ENCODE measurements at regions not wholly inside any gene's neighbourhood (a gene's known extent, or its start where the extent isn't known, plus 50 kb on each side); places are given as distances from the start of the nearest gene placed in this dataset.

DNA sequence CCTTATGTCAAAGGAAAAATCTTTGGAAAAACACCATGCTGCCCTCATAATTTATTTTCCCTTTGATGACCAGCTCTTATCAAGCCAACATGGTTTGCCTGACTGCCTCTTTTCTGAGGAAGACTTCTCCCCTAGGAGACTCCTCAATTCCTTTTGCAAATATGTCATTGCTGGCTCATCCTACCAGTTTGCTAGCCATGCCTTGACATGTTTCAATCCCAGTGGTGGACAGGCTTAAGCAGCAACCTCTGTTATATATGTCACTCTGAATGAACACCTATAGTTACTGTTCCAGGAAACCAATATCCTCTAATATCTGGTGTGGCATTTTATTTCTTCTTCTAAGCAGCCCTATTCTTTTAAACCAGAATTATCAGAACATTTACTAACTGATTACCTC, 615.8 kb downstream of the HTR1A start:
- H3K27me3 ChIP-seq (ENCODE audit: insufficient read depth, low read depth) = no peaks in the 10 kb centered on the region
- H3K4me2 ChIP-seq = no peak overlapping the region
- H3K79me2 ChIP-seq (ENCODE audit: insufficient read depth, low read depth) = no peaks in the 10 kb centered on the region
- H3K4me1 ChIP-seq (ENCODE audit: low read depth, poor library complexity, severe bottlenecking) = peaks cover 7% of the 10 kb centered on the region
- H2AFZ ChIP-seq (ENCODE audit: low read depth) = no peak overlapping the region
- no peaks in the 10 kb centered on the region for H3K36me3 ChIP-seq (ENCODE audit: insufficient read depth)
- TF ChIP-seq, protein P1, sequence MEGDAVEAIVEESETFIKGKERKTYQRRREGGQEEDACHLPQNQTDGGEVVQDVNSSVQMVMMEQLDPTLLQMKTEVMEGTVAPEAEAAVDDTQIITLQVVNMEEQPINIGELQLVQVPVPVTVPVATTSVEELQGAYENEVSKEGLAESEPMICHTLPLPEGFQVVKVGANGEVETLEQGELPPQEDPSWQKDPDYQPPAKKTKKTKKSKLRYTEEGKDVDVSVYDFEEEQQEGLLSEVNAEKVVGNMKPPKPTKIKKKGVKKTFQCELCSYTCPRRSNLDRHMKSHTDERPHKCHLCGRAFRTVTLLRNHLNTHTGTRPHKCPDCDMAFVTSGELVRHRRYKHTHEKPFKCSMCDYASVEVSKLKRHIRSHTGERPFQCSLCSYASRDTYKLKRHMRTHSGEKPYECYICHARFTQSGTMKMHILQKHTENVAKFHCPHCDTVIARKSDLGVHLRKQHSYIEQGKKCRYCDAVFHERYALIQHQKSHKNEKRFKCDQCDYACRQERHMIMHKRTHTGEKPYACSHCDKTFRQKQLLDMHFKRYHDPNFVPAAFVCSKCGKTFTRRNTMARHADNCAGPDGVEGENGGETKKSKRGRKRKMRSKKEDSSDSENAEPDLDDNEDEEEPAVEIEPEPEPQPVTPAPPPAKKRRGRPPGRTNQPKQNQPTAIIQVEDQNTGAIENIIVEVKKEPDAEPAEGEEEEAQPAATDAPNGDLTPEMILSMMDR (conservative IDR thresholded peaks at IDR 0.05; ENCODE audit: low read depth, low read length) = no peak
- H3K27ac ChIP-seq = no peak overlapping the region
- H4K20me1 ChIP-seq (ENCODE audit: insufficient read depth) = no peaks in the 10 kb centered on the region
- H3K9ac ChIP-seq = no peak overlapping the region
- no peak overlapping the region for H3K4me3 ChIP-seq (IDR thresholded peaks at IDR 0.05; ENCODE audit: insufficient read depth, low read depth, low read length)

DNA sequence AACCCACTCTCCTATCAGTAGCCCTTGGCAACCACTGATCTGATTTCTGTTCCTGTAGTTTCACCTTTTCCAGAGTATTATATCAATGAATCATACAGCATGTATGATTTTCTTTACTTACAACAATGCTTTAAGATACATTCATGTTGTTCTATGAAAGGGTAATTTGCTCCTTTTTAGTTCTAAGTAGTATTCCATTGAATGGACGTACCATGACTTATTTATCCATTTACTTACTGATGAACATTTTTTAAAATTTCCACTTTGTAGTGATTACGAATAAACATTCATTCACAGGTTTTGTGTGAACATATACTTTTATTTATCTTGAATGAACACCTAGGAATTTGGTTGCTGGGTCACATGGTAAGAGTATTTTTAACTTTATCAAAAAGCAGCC, 620.8 kb downstream of the HTR1A start:
- no peaks in the 10 kb centered on the region for H3K36me3 ChIP-seq (ENCODE audit: insufficient read depth)
- H3K27ac ChIP-seq = no peak overlapping the region
- H3K4me1 ChIP-seq (ENCODE audit: low read depth, poor library complexity, severe bottlenecking) = no peaks in the 10 kb centered on the region
- H3K9ac ChIP-seq = no peak overlapping the region
- no peaks in the 10 kb centered on the region for H3K27me3 ChIP-seq (ENCODE audit: insufficient read depth, low read depth)
- H2AFZ ChIP-seq (ENCODE audit: low read depth) = no peak overlapping the region
- no peak overlapping the region for H3K4me3 ChIP-seq (IDR thresholded peaks at IDR 0.05; ENCODE audit: insufficient read depth, low read depth, low read length)
- H3K79me2 ChIP-seq (ENCODE audit: insufficient read depth, low read depth) = no peaks in the 10 kb centered on the region
- TF ChIP-seq, protein P1 (conservative IDR thresholded peaks at IDR 0.05; ENCODE audit: low read depth, low read length) = no peak
- H4K20me1 ChIP-seq (ENCODE audit: insufficient read depth) = no peaks in the 10 kb centered on the region
- no peak overlapping the region for H3K4me2 ChIP-seq

DNA sequence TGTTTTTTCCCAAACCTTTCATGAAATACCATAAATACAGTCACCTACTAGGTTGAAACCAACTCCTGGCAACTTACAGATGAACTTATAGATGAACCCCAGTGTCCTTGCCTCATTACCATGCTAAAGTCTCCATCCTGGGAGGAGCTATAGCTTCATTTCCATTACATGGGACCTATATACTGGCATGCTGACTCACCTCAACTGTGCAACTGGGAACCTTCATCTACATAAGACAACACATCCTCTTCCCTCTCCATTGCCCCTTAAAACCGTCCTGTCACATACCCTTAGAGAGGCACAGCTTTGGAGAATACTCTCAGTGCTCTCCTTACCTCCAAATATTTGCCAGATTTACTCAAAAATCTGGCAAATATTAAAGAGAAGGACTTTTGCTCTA, 638.3 kb downstream of the HTR1A start:
- H3K4me2 ChIP-seq = no peak overlapping the region
- H4K20me1 ChIP-seq (ENCODE audit: insufficient read depth) = no peaks in the 10 kb centered on the region
- no peak overlapping the region for H3K4me3 ChIP-seq (IDR thresholded peaks at IDR 0.05; ENCODE audit: insufficient read depth, low read depth, low read length)
- no peaks in the 10 kb centered on the region for H3K36me3 ChIP-seq (ENCODE audit: insufficient read depth)
- no peak overlapping the region for H3K27ac ChIP-seq
- H3K79me2 ChIP-seq (ENCODE audit: insufficient read depth, low read depth) = no peaks in the 10 kb centered on the region
- H2AFZ ChIP-seq (ENCODE audit: low read depth) = no peak overlapping the region
- H3K9ac ChIP-seq = no peak overlapping the region
- H3K4me1 ChIP-seq (ENCODE audit: low read depth, poor library complexity, severe bottlenecking) = no peaks in the 10 kb centered on the region
- TF ChIP-seq, protein P1 (conservative IDR thresholded peaks at IDR 0.05; ENCODE audit: low read depth, low read length) = no peak
- H3K27me3 ChIP-seq (ENCODE audit: insufficient read depth, low read depth) = no peaks in the 10 kb centered on the region

DNA sequence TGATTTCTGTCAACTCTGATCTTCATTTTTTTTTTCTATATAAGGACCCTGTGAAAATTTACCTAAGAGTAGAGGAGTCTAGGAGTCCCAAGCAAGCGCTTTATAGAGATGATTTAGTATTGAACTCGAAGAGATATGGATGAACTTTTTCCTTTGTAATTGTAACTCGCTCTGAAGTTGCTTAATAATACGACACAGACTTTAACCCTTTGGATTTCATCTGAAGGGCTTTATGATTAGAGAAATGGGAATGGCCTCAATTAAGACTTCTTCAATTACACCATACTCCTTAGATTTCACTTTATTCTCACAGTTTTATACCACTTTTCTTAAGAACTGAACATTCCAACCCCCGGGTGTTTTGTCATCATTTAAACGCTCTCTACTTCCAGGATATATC, 647.7 kb downstream of the HTR1A start:
- Histone ChIP-seq H2AFZ (ENCODE audit: low read depth) (no peak overlapping the region), H3K36me3 (ENCODE audit: insufficient read depth) (no peaks in the 10 kb centered on the region), H4K20me1 (ENCODE audit: insufficient read depth) (no peaks in the 10 kb centered on the region), H3K27me3 (ENCODE audit: insufficient read depth, low read depth) (no peaks in the 10 kb centered on the region), H3K4me2 (no peak overlapping the region), H3K79me2 (ENCODE audit: insufficient read depth, low read depth) (no peaks in the 10 kb centered on the region), H3K4me1 (ENCODE audit: low read depth, poor library complexity, severe bottlenecking) (no peaks in the 10 kb centered on the region), H3K9ac (no peak overlapping the region), H3K27ac (no peak overlapping the region), H3K4me3 (IDR thresholded peaks at IDR 0.05; ENCODE audit: insufficient read depth, low read depth, low read length) (no peak overlapping the region)
- TF ChIP-seq, protein P1 (conservative IDR thresholded peaks at IDR 0.05; ENCODE audit: low read depth, low read length) = no peak

DNA sequence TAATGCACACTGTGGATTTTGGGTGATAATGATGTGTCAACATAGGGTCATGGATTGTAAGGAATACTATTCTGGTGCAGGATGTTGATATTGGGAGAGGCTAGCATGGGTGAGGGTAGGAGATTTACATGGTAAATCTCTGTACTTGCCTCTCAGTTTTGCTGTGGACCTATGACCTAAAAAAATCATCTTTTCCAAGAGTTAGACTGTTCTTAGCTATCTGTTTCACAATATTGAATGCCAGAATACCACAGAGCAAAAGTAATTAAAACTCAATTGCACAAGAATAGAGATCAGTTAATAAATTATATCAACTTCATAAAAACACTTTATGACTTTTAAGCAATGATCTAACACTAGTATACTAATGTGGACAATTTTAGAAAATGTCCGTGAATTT, 651.6 kb downstream of the HTR1A start:
- TF ChIP-seq, protein P1 (conservative IDR thresholded peaks at IDR 0.05; ENCODE audit: low read depth, low read length) = no peak
- Histone ChIP-seq H3K36me3 (ENCODE audit: insufficient read depth) (no peaks in the 10 kb centered on the region), H3K27me3 (ENCODE audit: insufficient read depth, low read depth) (no peaks in the 10 kb centered on the region), H3K4me1 (ENCODE audit: low read depth, poor library complexity, severe bottlenecking) (peaks cover 29% of the 10 kb centered on the region), H3K4me2 (no peak overlapping the region), H2AFZ (ENCODE audit: low read depth) (no peak overlapping the region), H4K20me1 (ENCODE audit: insufficient read depth) (no peaks in the 10 kb centered on the region), H3K4me3 (IDR thresholded peaks at IDR 0.05; ENCODE audit: insufficient read depth, low read depth, low read length) (no peak overlapping the region), H3K79me2 (ENCODE audit: insufficient read depth, low read depth) (no peaks in the 10 kb centered on the region), H3K27ac (no peak overlapping the region), H3K9ac (no peak overlapping the region)
